ENCODE measurements at regions not wholly inside any gene's neighbourhood (a gene's known extent, or its start where the extent isn't known, plus 50 kb on each side); places are given as distances from the start of the nearest gene placed in this dataset.
"Not testable (repeated sequence)": the region's sequence is repeated elsewhere in the genome, so short reads cannot be mapped to it uniquely, and the experiment has no call there.

- DNase-seq (ENCODE audit: low read depth): no peak
These were observed 105.4 kb upstream of the MCHR2 start for GRCh38 chr6:100099189-100100074.

- no peak for DNase-seq (ENCODE audit: low read depth)
These were observed 102.9 kb upstream of the MCHR2 start for GRCh38 chr6:100096936-100097335.

- no peak for DNase-seq (ENCODE audit: low read depth)
These were observed 102.3 kb upstream of the MCHR2 start for GRCh38 chr6:100096341-100096740.

- DNase-seq (ENCODE audit: low read depth): no peak
These were observed 99.4 kb upstream of the MCHR2 start for GRCh38 chr6:100093405-100093804.

GRCh38 chr6:100088009-100088408 lies 94.0 kb upstream of the MCHR2 start:
- DNase-seq (ENCODE audit: low read depth): no peak

GRCh38 chr6:100084991-100085364 lies 91.0 kb upstream of the MCHR2 start:
- no peak for DNase-seq (ENCODE audit: low read depth)

- DNase-seq (ENCODE audit: low read depth): no peak
These were observed 90.4 kb upstream of the MCHR2 start for GRCh38 chr6:100084316-100084990.

GRCh38 chr6:100078509-100078908 lies 84.5 kb upstream of the MCHR2 start:
- DNase-seq (ENCODE audit: low read depth): no peak

GRCh38 chr6:100065348-100065747 lies 71.3 kb upstream of the MCHR2 start:
- DNase-seq (ENCODE audit: low read depth): no peak

- DNase-seq (ENCODE audit: low read depth): no peak
These were observed 68.6 kb upstream of the MCHR2 start for GRCh38 chr6:100062621-100063020.

- no peak for DNase-seq (ENCODE audit: low read depth)
These were observed 63.9 kb upstream of the MCHR2 start for GRCh38 chr6:100057941-100058340.

- no peak for DNase-seq (ENCODE audit: low read depth)
These were observed 56.5 kb upstream of the MCHR2 start for GRCh38 chr6:100050550-100050949.

GRCh38 chr6:100043961-100044360 lies 49.9 kb upstream of the MCHR2 start:
- not testable (repeated sequence) for DNase-seq (ENCODE audit: low read depth)
